ENCODE measurements at regions not wholly inside any gene's neighbourhood (a gene's known extent, or its start where the extent isn't known, plus 50 kb on each side); places are given as distances from the start of the nearest gene placed in this dataset.

GRCh38 chrX:9195199-9195880, 161.4 kb upstream of the FAM9B start:
- no peak for DNase-seq (ENCODE audit: low read depth in 4 of 4, low spot score in 1 of 4)

- DNase-seq (ENCODE audit: low read depth in 4 of 4, low spot score in 1 of 4), result no peak
These were observed 163.2 kb upstream of the FAM9B start for GRCh38 chrX:9196961-9197640.

GRCh38 chrX:9204560-9204959, 170.6 kb upstream of the FAM9B start:
- DNase-seq (ENCODE audit: low read depth in 4 of 4, low spot score in 1 of 4), result no peak

DNA sequence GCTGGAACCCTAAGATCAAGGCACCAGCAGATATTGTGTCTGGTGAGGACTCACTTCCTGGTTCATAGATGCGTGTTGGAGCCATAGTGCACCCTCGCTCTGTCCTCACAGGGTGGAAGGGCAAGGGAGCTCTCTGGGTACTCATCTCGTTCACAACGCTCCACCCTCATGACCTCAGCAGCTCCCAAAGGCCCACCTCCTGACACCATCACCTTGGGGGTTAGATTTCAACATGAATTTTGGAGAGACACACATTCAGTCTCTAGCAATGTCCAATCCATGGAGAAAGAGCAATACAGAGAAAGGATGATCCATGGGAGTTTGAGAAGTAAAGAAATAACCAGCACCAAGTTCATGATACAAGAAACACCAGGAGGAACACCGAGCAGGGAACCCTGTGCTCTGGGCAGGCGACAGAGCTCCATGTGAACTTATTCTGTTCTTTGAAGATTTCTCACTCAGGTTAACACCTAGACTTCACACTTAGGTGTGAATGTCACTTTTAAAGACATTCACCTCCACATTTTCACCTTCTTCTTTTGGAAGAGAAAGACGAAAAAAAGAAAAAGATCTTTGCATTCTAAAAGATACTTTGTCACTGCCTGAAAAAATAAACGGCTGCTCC, 171.8 kb upstream of the FAM9B start:
- DNase-seq (ENCODE audit: low read depth in 4 of 4, low spot score in 1 of 4), result no peak

- no peak for DNase-seq (ENCODE audit: low read depth in 4 of 4, low spot score in 1 of 4)
These were observed 173.2 kb upstream of the FAM9B start for GRCh38 chrX:9207142-9207541.

DNA sequence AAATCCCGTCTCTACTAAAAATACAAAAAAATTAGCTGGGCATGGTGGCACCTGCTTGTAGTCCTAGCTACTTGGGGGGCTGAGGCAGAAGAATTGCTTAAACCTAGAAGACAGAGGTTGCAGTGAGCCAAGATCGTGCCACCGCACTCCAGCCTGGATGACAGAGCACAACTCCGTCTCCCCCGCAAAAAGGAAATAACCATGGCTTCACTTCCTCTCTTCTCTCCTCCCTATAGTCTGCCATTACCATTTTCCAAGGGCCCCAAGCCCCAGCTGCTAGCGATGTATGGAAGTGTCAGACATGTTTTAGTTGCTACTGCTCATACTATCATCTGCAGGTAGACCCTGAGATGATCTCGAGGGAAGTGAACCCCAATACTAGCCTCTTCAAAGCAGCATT, 177.3 kb upstream of the FAM9B start:
- DNase-seq (ENCODE audit: low read depth in 4 of 4, low spot score in 1 of 4), result no peak

GRCh38 chrX:9221781-9222180, 187.9 kb upstream of the FAM9B start:
- DNase-seq (ENCODE audit: low read depth in 4 of 4, low spot score in 1 of 4), result no peak

GRCh38 chrX:9222299-9222698, 188.4 kb upstream of the FAM9B start:
- DNase-seq (ENCODE audit: low read depth in 4 of 4, low spot score in 1 of 4), result no peak

- DNase-seq (ENCODE audit: low read depth in 4 of 4, low spot score in 1 of 4), result no peak
These were observed 193.3 kb upstream of the FAM9B start for GRCh38 chrX:9227276-9227675.

- no peak for DNase-seq (ENCODE audit: low read depth in 4 of 4, low spot score in 1 of 4)
These were observed 197.6 kb upstream of the FAM9B start for GRCh38 chrX:9231491-9231890.

DNA sequence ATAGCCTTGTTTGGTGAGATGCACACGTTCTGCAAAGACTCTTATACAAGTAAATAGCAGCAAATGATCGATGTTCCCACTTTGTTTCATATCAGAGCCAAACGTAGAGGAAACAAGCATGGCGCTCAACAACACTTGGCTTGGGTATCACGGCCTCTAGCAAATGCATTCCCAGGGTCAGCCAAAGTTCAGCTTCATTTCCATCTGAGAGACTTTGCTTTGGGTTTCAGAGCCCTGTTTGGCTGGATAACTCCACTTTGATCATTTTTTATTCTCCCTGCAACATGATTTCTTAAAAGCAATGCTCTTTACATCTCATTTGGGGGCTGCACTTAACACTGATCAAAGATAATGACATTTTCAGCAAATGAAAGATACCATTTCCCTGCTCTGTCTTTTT, 199.2 kb upstream of the FAM9B start:
- no peak for DNase-seq (ENCODE audit: low read depth in 4 of 4, low spot score in 1 of 4)

DNA sequence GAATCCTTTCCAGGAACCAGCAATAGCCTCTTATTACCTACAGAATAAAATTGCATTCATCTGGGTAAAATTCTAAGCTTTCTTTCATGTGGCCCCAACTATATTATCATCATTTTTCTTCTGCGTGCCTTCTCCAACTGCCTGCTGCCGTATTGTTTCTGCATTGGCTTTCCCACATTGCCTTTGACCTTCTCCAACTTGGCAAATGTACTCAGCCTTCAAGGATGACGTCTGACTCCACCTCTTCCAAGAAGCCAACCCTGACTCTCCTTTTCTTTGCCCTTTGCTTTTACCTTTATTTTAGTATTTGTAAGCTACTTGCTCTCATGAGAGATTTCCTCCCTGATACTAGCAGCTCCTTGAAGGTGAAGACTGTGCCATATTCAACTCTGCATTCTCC, 200.4 kb upstream of the FAM9B start:
- no peak for DNase-seq (ENCODE audit: low read depth in 4 of 4, low spot score in 1 of 4)

DNA sequence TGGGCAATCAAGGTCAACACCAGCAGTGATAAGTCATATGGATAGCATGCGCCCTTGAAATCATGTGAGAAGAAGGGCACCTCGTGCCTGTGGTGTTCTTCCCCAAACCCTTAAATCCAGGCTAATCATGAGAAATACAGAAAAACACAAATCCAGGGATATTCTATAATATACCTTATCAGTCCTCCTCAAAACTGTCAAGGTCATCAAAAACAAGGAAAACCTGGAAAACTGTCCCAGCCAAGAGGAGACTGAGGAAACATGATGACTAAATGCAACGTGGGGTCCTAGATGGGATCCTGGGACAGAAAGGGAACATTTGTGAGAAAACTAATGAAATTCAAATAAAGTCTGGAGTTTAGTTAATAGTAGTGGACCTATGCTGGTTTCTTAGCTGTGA, 201.8 kb upstream of the FAM9B start:
- DNase-seq (ENCODE audit: low read depth in 4 of 4, low spot score in 1 of 4), result no peak

DNA sequence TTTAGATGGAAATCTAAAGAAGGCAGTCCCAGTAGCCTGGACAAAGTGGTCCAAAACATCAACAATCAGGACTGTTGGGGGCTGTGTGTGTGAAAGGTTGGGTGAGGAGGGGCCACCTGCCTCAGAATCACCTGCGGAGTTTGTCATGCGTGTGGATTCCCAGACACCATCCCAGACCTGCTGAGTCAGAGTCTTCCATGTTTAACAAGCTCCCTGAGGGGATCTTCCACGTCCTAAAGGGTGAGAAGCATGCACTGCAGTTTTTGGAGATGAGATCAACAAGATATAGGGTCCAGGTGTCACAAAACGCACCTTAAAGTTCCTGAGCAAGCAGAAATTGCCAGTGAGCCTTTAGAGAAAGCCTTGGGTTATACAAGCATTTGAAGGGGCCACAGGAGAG, 207.0 kb upstream of the FAM9B start:
- DNase-seq (ENCODE audit: low read depth in 4 of 4, low spot score in 1 of 4), result no peak

- no peak for DNase-seq (ENCODE audit: low read depth in 4 of 4, low spot score in 1 of 4)
These were observed 207.5 kb upstream of the FAM9B start for GRCh38 chrX:9241427-9241826.

GRCh38 chrX:9249051-9249846, 215.3 kb upstream of the FAM9B start:
- DNase-seq (ENCODE audit: low read depth in 4 of 4, low spot score in 1 of 4), result no peak

GRCh38 chrX:9252182-9252581, 212.7 kb upstream of the TBL1X start:
- no peak for DNase-seq (ENCODE audit: low read depth in 4 of 4, low spot score in 1 of 4)

GRCh38 chrX:9253211-9253610, 211.6 kb upstream of the TBL1X start:
- DNase-seq (ENCODE audit: low read depth in 4 of 4, low spot score in 1 of 4), result no peak

- no peak for DNase-seq (ENCODE audit: low read depth in 4 of 4, low spot score in 1 of 4)
These were observed 207.0 kb upstream of the TBL1X start for GRCh38 chrX:9257718-9258420.

GRCh38 chrX:9258421-9259104, 206.3 kb upstream of the TBL1X start:
- no peak for DNase-seq (ENCODE audit: low read depth in 4 of 4, low spot score in 1 of 4)

- no peak for DNase-seq (ENCODE audit: low read depth in 4 of 4, low spot score in 1 of 4)
These were observed 204.3 kb upstream of the TBL1X start for GRCh38 chrX:9260603-9261002.
